Endothelial cell of umbilical vein (primary cell): ENCODE measurements at regions not wholly inside any gene's neighbourhood (a gene's known extent, or its start where the extent isn't known, plus 50 kb on each side); places are given as distances from the start of the nearest gene placed in this dataset.

Experiments used
- BruUV-seq: library from RNA; stranded (reverse); fragments of 400-500 nt; replicated peaks from 2 replicates; lab custom pipeline; 2021; lab: Mats Ljungman, UMichigan
- CTCF ChIA-PET: fragments of 300-600, 350-600 bp; sonication (Branson Sonifier 250); formaldehyde crosslinking; loops from one replicate; lab custom pipeline; 2021; ENCODE audit warnings: antibody characterized with exemption, inconsistent platforms; lab: Charles Lee
- POLR2A ChIA-PET: fragments of 300-600, 350-600 bp; sonication (Branson Sonifier 250); formaldehyde crosslinking; loops from one replicate; lab custom pipeline; 2021; ENCODE audit warnings: antibody characterized with exemption, inconsistent platforms; lab: Charles Lee
- DNase-seq: peaks from one replicate; pipeline ENCODE4 v3.0.0-alpha.2; 2011; ENCODE audit warnings: low read depth, low spot score
- FAIRE-seq: peaks from 2 replicates; lab custom pipeline; 2011; peaks lifted over from hg19 to GRCh38; lab: Jason Lieb, UNC
- H2AFZ ChIP-seq: 2 replicates; pipeline ENCODE4 v1.6.0; 2012; ENCODE audit warnings: low read depth, low read length, control low read depth, inconsistent platforms
- H3K27ac ChIP-seq: 2 replicates; pipeline ENCODE4 v1.5.1; 2011; ENCODE audit warnings: low read depth, mild to moderate bottlenecking, control low read depth, low read length, moderate library complexity; ENCODE audit not compliant: insufficient read depth
- H3K27me3 ChIP-seq, 2 experiments: 2 replicates each; pipeline versions ENCODE4 v1.6.0 to v1.6.1; 2011; ENCODE audit warnings: low read length in 2 of 2, mixed read lengths in 1 of 2; ENCODE audit not compliant: control insufficient read depth in 2 of 2, insufficient read depth in 2 of 2
- H3K36me3 ChIP-seq, 2 experiments: 2 replicates in 1 of 2; 3 replicates in 1 of 2; pipeline ENCODE4 v1.5.1; 2011; ENCODE audit warnings: low read length in 2 of 2, mild to moderate bottlenecking in 1 of 2, moderate library complexity in 1 of 2; ENCODE audit not compliant: control insufficient read depth in 2 of 2, insufficient read depth in 2 of 2; ENCODE audit errors: extremely low read depth in 1 of 2
- H3K4me1 ChIP-seq: 3 replicates; pipeline ENCODE4 v1.5.1; 2011; ENCODE audit warnings: mild to moderate bottlenecking, low read length; ENCODE audit not compliant: control insufficient read depth, insufficient read depth; ENCODE audit errors: extremely low read depth
- H3K4me2 ChIP-seq: 2 replicates; pipeline ENCODE4 v1.6.1; 2011; ENCODE audit warnings: low read length, control low read depth, mixed read lengths; ENCODE audit not compliant: insufficient read depth
- H3K4me3 ChIP-seq, 3 experiments: fragments of 200-600 bp in 1 of 3; sonication (generic), shearing (Covaris generic) in 1 of 3; replicated peaks in 1 of 3; 2 replicates each; pipeline ENCODE4 v1.5.1; 2011 to 2016; ENCODE audit warnings: control low read depth in 3 of 3, low read length in 3 of 3, mild to moderate bottlenecking in 2 of 3, inconsistent platforms in 1 of 3, low read depth in 1 of 3, moderate library complexity in 1 of 3; ENCODE audit not compliant: insufficient read depth in 1 of 3
- H3K79me2 ChIP-seq: 2 replicates; pipeline ENCODE4 v1.6.0; 2012; ENCODE audit warnings: low read length, inconsistent platforms; ENCODE audit not compliant: control insufficient read depth, insufficient read depth
- H3K9ac ChIP-seq: replicated peaks from 2 replicates; pipeline ENCODE3; 2011; ENCODE audit warnings: low read length, control low read depth; ENCODE audit not compliant: insufficient read depth; ENCODE audit errors: extremely low read depth
- H3K9me1 ChIP-seq: replicated peaks from 3 replicates; pipeline ENCODE4 v1.6.0; 2011; ENCODE audit warnings: mild to moderate bottlenecking, low read length; ENCODE audit not compliant: control insufficient read depth, insufficient read depth; ENCODE audit errors: extremely low read depth
- H3K9me3 ChIP-seq: replicated peaks from 2 replicates; pipeline ENCODE4 v1.5.1; 2012; ENCODE audit warnings: low read length, inconsistent platforms; ENCODE audit not compliant: control insufficient read depth, insufficient read depth
- H4K20me1 ChIP-seq: replicated peaks from 2 replicates; pipeline ENCODE3; 2011; ENCODE audit warnings: mild to moderate bottlenecking, low read length; ENCODE audit not compliant: control insufficient read depth, insufficient read depth; ENCODE audit errors: extremely low read depth
- EZH2 ChIP-seq: IDR thresholded peaks from 2 replicates; pipeline ENCODE4 v1.6.1; 2012; ENCODE audit warnings: borderline replicate concordance, low read depth, mild to moderate bottlenecking, moderate library complexity, low read length, inconsistent platforms; ENCODE audit not compliant: severe bottlenecking
- FOS ChIP-seq: IDR thresholded peaks from 2 replicates; pipeline ENCODE4 v1.6.1; 2011; ENCODE audit warnings: mild to moderate bottlenecking, low read length, moderate library complexity, borderline replicate concordance; ENCODE audit not compliant: insufficient read depth
- GATA2 ChIP-seq: IDR thresholded peaks from 2 replicates; pipeline ENCODE4 v1.7.0; 2011; ENCODE audit warnings: low read depth, mild to moderate bottlenecking, moderate library complexity, mixed read lengths, low read length; ENCODE audit not compliant: insufficient read length, insufficient read depth
- JUN ChIP-seq: IDR thresholded peaks from 2 replicates; pipeline ENCODE4 v1.6.1; 2011; ENCODE audit warnings: borderline replicate concordance, low read depth; ENCODE audit not compliant: insufficient read length, insufficient read depth
- MYC ChIP-seq: IDR thresholded peaks from one replicate; pipeline ENCODE4 v1.6.1; 2011; ENCODE audit warnings: mild to moderate bottlenecking, low read depth, low read length
- POLR2A ChIP-seq: IDR thresholded peaks from 2 replicates; pipeline ENCODE4 v1.6.1; 2012; ENCODE audit warnings: low read depth, mild to moderate bottlenecking, control low read depth, low read length
- POLR2AphosphoS5 ChIP-seq: IDR thresholded peaks from 2 replicates; pipeline ENCODE4 v1.6.1; 2012; ENCODE audit warnings: low read depth, mild to moderate bottlenecking, control low read depth, low read length, moderate library complexity; ENCODE audit not compliant: insufficient read depth
- dilution Hi-C: fragments of 300-500 bp; cut with MboI; formaldehyde crosslinking; loops from one replicate; pipeline ENCODE4 v1.15.0; 2019; ENCODE audit warnings: low sequenced_read_pairs; ENCODE audit not compliant: extremely low pct_ligation_motif_present
- intact Hi-C: fragments of 100-400 bp; cut with micrococcal nuclease; formaldehyde crosslinking; loops from one replicate; pipeline ENCODE4 v1.10.0; 2022
- TF ChIP-seq, protein P1 (sequence below), 2 donors: IDR thresholded peaks; 1 replicate in 1 of 2; 2 replicates in 1 of 2; pipeline ENCODE4 v1.5.1; 2011; ENCODE audit warnings: low read length in 2 of 2, mild to moderate bottlenecking in 2 of 2, moderate library complexity in 2 of 2, control low read depth in 1 of 2, inconsistent platforms in 1 of 2, low read depth in 1 of 2; ENCODE audit not compliant: insufficient read depth in 1 of 2; ENCODE audit errors: extremely low read depth in 1 of 2
- TF ChIP-seq, protein P2 (sequence below): IDR thresholded peaks from 2 replicates; pipeline ENCODE4 v1.6.1; 2011; ENCODE audit not compliant: insufficient read depth, insufficient read length

GRCh38 chr18:24763765-24764513 is 303.5 kb downstream of the HRH4 start:
- dilution Hi-C loops (no loop called here), intact Hi-C loops (no loop called here)
- ChIA-PET POLR2A (no interaction called here), CTCF (no interaction called here)
- H3K9me1 ChIP-seq = no peaks in the 10 kb centered on the region
- H3K9ac ChIP-seq = no peak overlapping the region
- TF ChIP-seq FOS (no peak), GATA2 (no peak), JUN (no peak), EZH2 (no peak), MYC (no peak), POLR2AphosphoS5 (no peak), POLR2A (no peak)
- TF ChIP-seq, protein P1, sequence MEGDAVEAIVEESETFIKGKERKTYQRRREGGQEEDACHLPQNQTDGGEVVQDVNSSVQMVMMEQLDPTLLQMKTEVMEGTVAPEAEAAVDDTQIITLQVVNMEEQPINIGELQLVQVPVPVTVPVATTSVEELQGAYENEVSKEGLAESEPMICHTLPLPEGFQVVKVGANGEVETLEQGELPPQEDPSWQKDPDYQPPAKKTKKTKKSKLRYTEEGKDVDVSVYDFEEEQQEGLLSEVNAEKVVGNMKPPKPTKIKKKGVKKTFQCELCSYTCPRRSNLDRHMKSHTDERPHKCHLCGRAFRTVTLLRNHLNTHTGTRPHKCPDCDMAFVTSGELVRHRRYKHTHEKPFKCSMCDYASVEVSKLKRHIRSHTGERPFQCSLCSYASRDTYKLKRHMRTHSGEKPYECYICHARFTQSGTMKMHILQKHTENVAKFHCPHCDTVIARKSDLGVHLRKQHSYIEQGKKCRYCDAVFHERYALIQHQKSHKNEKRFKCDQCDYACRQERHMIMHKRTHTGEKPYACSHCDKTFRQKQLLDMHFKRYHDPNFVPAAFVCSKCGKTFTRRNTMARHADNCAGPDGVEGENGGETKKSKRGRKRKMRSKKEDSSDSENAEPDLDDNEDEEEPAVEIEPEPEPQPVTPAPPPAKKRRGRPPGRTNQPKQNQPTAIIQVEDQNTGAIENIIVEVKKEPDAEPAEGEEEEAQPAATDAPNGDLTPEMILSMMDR (IDR thresholded peaks at IDR 0.05; ENCODE audit: extremely low read depth in 1 of 2, insufficient read depth in 1 of 2, low read depth in 1 of 2, low read length in 2 of 2) = no peak
- TF ChIP-seq, protein P2, sequence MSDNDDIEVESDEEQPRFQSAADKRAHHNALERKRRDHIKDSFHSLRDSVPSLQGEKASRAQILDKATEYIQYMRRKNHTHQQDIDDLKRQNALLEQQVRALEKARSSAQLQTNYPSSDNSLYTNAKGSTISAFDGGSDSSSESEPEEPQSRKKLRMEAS = no peak
- no peaks in the 10 kb centered on the region for H3K36me3 ChIP-seq
- peaks cover 3 to 8% of the 10 kb centered on the region in 2 experiments for H3K27me3 ChIP-seq
- no peaks in the 10 kb centered on the region for H3K9me3 ChIP-seq
- H3K4me2 ChIP-seq = no peak overlapping the region
- FAIRE-seq (no peak), DNase-seq (no peak)
- no peak overlapping the region for H2AFZ ChIP-seq
- BruUV-seq = no TSS peak
- no peaks in the 10 kb centered on the region for H3K4me1 ChIP-seq
- no peaks in the 10 kb centered on the region for H4K20me1 ChIP-seq
- H3K4me3 ChIP-seq = no peak overlapping the region
- no peak overlapping the region for H3K27ac ChIP-seq
- no peaks in the 10 kb centered on the region for H3K79me2 ChIP-seq
